GM12892 (cell line): ENCODE measurements at regions not wholly inside any gene's neighbourhood (a gene's known extent, or its start where the extent isn't known, plus 50 kb on each side); places are given as distances from the start of the nearest gene placed in this dataset.

Experiments used
- POLR2A ChIP-seq: IDR thresholded peaks from 2 replicates; pipeline ENCODE4 v1.6.1; 2011; ENCODE audit warnings: low read depth, low read length, control low read depth
- POLR2AphosphoS5 ChIP-seq: IDR thresholded peaks from 2 replicates; pipeline ENCODE4 v1.6.1; 2011; ENCODE audit warnings: low read depth, low read length, control low read depth

DNA sequence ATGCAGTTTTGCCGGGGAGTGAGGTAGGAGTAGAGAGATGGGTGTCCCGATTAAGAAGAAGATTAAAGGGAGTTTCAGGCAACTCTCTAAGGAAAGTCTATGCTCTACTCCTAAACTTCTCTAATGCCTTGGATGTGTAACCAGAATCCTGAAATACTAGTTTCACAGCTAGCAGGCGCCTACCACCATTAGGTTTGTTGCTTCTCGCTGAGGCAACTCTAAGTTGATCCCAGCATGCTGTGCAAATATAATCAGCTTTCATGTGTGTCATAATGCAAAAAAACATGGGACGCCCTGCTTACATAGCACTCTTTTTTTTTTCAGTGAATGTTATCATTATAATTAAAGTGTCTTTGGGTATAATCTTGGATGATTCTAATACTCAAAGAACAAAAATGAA lies 50.4 kb upstream of the FAM3C start:
- TF ChIP-seq POLR2AphosphoS5 (no peak), POLR2A (no peak)
